COR-L47 (cell line): ENCODE measurements at regions not wholly inside any gene's neighbourhood (a gene's known extent, or its start where the extent isn't known, plus 50 kb on each side); places are given as distances from the start of the nearest gene placed in this dataset.
"Not testable (repeated sequence)": the region's sequence is repeated elsewhere in the genome, so short reads cannot be mapped to it uniquely, and the experiment has no call there.

Source experiments
- DNase-seq: peaks from one replicate; lab custom pipeline; 2025; lab: John Stamatoyannopoulos, UW

DNA sequence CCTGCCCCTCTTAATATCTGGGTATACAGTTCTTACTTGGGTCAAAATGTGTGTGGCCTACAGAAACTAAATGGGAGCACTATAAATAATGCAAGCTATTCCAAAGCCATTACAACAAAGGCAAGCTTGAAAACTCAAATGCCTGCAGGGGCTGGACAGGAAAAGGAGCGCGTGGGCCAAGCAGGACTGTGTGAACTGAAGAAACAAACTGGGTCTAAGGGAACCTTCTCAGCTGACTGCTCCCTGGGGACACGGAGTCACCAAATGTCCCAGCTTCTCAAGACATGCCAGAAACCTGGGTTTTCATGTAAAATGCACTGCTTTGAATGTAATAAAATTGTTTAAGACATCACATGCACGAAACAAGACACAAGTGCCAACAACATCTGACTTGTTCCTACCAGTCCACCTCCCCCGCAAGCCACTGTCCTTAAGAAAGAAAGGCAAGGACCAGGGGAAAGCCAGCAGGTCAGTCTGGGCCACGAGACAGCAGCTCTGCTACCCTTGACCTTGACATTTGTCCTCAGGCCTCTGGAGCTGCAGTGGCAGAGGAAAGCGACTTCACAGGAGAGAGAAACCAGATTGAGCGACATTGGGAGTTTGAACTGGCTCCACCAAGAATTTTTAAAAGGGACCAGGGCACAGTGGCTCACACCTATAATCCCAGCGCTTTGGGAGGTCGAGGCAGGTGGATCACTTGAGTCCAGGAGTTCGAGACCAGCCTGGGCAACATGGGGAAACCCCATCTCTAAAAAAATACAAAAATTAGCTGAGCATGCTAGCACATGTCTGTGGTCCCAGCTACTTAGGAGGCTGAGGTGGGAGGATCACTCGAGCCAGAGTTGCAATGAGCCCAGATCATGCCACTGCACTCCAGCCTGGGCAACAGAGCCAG, 89.7 kb upstream of the SH3BP4 start:
- no peak for DNase-seq

DNA sequence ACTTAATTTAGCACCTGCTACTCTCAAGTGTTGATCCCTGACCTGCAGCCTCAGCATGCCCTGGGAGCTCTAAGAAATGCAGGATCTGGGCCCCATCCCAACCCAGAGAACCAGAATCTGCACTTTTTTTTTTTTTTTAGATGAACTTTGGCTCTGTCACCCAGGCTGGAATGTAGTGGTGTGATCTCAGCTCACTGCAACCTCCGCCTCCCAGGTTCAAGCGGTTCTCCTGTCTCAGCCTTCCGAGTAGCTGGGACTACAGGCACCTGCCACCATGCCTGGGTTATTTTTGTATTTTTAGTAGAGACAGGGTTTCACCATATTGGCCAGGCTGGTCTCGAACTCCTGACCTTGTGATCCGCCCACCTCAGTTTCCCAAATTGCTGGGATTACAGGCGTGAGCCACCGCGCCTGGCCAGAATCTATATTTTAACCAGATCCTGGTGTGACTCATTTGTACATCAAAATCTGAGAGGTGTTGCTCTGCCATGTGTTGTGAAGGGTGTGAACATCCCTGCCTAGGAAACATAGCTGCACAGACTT, 92.4 kb upstream of the SH3BP4 start:
- not testable (repeated sequence) for DNase-seq

DNA sequence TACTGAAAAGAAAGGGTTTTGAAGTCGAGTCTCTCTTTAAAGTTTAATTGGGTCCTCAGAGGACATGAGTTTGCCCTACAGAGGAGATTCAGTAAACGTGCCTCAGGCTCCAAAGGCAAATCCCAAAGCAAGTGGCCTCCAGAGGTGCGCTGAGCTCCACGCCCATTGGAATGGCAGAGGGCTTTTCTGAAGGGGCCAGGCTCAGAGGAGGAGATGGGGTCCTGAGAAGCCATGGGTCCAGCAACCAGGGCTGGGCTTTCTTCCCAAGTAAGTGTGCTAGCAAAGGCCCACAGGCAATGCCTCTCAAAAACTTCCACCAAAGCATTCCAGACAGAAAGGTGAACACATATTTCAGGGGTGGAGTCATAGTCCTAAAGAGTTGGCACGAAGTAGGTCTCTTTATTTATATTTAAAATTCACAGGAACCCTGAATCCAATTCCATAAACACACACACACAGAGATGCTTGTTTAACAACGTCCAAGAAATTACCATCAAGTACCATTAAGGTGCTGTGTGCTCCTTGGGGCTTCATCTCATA, 93.0 kb upstream of the SH3BP4 start:
- DNase-seq = no peak

DNA sequence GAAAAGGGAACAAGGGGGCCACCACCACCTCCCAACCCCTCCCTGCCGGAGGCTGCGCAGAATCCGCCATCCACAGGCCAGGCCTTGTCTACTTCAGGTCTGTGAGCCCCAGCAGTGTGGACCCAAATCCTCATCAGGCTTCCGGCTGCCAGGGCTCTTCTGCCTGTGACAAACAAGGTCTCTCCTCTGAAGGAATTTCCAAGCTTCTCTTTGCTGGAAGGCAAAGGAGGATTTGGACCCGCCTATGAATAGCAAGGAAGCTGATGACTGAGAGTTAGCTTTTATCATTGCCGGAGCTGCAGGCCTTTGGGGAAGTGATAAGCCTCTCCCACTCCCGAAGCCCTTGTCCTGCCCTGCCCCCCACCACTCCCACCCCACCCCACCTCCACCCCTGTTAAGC, 93.7 kb upstream of the SH3BP4 start:
- DNase-seq = no peak

DNA sequence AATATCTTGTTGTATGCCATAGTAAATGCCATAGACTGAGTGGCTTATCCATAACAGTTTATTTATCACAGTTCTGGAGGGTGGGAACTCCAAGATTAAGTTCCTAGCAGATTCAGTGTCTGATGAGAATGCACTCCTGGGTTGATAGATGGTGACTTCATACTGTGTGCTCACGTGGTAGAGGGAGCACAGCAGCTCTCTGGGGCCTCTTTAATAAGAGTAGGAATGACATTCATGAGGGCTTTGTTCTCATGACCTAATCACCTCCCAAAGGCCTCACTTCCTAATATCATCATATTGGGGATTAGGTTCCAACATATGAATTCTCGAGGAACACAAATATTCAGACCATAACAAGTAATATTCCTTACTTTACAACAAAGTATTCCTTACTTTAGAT, 98.1 kb upstream of the SH3BP4 start:
- no peak for DNase-seq

DNA sequence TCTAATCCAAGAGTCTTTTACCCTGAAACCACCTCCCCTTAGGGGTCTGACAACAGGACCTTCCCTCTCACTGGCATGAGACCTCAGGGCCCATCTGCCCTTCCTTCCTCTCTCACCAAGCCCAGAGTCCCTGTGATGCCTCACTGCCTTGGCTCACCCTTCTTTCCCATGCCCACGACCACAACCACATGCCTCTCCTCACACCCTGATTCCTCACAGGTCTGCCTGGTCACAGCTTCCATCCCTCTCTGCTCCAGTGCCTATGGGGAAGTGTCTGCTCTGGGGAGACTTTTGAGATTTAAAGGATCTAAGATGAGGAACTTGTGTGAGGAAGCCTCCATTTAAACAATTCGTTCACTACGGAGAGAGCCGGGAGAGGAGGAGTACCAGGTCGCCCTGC, 98.9 kb upstream of the SH3BP4 start:
- DNase-seq = no peak

DNA sequence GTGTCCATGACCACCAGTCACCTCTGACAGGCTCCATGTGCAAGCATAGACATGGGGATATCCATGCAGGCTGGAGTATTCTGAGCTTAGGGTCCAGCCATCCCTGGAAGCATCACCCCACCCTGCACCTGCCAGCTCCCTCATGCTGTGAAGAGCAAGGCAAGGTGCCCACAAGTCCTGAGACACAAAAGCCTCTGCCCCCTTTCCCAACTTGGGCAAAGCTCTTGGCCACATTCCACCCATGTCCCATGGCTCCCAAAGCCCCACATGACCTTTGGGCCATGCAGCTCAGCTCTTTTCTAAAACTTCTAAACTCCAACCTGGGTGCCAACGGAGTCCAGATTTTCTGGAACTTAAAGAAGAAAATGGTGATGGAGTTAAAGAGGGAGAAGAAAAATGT, 99.8 kb upstream of the SH3BP4 start:
- no peak for DNase-seq

DNA sequence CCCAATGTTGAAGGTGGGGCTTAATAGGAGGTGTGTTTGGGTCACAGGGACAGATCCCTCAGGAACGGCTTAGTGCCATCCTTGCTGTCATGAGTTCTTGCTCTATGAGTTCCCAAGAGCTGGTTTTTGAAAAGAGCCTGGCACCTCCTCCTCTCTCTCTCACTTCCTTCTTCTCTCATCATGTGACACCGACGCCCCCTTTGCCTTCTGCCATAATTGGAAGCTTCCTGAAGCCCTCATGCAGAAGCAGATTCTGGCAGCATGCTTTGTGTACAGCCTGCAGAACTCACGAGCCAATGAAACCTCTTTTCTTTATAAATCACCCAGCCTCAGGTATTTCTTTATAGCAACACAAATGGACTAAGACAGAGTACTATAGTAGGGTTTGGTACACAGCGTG, 100.4 kb upstream of the SH3BP4 start:
- no peak for DNase-seq

DNA sequence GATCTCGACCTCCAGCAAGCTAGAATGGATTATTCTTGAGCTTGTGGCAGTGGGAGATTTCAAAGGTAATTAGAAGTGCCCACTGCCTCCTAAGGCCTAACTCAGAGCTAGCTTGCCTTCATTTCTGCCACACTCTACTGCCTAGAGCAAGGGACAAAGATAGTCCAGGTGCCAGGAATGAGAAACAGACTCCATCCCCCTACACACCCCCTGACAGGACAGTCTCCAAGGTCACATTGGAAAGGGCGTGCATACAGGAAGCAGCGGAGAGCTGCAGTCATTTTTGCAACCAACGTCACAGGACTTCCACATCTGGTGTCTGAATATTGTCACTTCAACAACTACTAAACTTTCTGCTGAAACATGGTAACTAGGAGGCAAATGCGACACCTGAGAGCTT, 101.0 kb upstream of the SH3BP4 start:
- DNase-seq = no peak

DNA sequence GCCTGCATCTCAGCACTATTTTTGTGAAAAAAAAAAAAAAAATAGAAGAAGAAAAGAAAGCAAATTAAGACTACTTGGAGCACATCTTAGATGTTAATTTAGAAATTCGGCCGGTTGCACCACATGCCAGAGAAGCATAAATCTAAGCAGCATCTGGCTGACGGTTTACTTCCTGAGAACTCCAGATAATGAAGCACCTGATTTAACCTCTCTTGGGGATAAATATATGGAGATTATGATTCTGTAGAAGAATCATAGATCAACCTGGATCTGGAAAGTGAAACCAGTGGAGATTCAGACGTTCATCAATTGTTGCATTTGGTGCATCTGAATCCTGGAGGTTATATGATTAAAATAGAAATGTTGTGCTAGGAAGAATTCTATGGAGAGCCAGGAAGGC, 102.1 kb upstream of the SH3BP4 start:
- DNase-seq = no peak

DNA sequence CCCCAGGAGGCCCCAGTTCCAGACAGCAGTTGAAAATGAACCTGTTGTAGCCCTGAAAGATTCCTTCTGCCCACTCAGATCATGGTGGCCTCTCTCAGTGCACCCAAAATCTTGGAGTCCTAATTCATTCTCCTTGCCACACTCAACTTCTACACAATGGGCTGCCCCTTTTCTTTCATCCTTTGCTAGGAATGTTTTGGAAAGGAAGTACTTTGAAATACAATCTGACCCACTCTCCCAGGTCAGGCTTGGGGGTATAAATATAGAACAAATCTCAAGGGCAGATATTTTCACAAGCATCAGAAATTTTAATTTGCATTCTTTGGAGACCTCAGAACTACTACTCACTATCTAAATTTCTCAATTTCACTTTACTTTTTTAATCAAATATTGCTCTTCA, 103.2 kb upstream of the SH3BP4 start:
- no peak for DNase-seq

DNA sequence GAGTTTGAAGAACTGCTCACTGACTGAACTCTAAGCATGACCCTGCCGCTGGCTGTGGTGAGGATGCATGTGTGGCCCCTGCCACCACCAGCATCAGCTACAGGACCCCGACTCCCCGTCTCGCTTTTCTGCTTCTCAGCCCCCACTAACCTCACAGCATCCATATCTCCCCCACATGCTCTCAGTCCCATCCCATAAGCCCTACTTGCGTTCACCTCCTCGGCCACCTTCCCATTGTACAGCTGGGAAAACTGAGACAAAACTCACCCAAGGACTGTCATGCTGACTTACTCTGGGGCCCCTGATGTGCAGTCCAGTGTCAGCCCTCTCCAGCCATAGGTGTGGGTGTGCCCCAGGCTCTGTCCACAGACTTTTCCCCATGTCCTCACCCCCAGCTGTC, 104.2 kb upstream of the SH3BP4 start:
- DNase-seq = no peak

DNA sequence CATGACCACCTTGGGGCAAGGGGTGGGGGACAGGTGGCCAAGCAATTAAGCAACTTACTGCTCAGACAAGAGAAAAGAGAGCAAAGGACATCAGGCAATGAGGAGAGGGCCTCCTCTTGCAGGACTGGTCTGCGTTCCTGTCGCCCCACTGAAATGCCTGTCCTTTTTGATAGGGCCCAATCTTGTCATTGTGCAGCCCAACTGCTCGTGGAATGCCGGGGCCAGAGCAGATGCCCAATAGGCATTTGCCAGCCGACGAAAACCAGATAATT, 104.5 kb upstream of the SH3BP4 start:
- DNase-seq = no peak

DNA sequence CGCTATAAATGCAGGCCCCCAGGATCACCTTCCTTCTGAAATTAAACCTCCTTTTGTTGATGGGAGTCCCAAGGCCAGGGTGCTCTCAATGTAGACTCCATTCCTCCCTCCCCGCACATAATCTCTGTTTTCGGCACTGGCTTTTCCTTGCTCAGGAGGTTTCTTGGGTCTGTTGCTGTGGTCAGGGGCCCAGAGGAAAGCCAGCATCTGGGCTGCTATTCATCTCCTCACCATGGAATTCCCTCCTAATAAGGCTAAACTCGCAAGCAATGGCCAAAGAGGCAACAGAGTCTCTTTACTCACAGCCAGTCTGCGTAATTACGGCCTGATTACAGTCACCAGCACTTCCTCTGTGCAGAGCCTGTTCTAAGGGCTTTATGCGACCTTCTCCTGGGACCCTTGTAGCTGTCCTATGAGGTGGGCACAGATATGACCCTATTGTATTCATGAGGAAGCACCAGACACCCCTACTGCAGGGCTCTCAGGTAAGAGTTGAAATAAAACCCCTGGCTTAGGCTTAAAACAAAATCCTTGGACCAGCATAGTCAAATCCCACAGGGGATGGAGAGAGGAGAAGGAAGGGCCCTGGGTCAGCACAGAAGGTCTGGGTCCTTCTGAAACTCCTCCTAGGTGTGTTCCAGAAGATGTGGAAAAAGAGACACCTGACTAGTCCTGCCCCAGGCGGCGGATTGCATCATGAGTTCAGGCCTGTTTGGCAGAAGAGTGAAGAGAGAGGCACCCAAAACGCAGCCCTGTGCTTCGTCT, 105.0 kb upstream of the SH3BP4 start:
- DNase-seq = no peak

DNA sequence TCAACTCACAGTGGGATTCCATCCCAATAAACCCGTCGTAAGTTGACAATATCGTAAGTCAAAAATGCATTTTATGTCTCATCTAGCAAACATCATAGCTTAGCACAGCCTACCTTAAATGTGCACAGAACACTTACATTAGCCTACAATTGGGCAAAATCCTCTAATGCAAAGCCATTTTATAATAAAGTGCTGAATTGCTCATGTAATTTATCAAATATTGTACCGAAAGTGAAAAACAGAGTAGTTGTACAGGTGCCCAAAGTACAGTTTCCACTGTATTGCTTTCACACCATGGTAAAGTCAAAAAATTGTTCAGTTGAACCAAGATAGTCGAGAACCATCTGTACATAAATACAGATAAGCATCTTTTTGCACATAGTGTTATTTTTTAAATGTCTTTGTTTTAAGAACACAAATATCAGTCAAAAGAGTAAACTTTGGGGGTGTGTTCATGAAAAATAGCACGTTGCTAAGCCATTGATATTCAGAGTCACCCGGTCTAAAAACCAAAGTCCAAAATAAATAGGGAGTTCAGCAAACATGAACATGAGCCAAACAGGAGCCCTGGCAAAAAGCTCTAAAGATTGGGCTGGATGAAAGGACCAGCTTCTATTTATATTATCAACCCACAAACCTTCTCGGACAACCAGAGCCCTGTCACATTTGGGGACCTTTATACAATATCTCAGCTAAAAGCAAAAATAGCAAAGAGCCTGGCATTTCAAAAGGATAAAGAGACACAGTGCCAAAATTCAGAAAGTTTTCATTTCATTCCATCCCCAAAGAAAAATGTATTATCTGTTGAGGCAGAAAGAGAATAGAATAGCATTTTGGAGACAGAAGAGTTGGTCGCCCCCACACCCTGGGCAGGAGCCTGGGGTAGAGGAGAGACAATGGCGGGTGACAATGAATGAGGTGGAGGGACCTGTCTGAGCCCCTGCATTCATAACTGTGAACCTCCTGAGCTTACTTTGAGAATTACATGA, 105.9 kb upstream of the SH3BP4 start:
- DNase-seq = no peak

DNA sequence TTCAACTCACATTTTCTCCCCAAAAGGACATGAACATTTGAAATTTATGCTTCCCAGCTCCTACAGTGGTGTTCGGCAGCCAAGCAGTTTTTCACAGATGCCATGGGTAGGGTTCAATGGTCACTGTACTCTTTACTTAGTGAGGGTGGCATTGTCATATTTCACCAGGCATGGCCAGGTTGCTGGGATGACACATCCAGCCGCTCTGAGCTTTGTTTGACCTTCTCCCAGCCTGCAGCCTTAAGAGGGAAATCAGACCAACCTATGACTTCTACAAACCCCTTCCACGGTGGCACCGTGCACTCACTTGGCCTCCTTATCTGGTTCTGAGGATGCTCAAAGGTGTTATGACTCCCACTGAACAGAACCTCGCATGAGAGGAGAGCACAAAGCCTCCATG, 108.4 kb upstream of the SH3BP4 start:
- no peak for DNase-seq

DNA sequence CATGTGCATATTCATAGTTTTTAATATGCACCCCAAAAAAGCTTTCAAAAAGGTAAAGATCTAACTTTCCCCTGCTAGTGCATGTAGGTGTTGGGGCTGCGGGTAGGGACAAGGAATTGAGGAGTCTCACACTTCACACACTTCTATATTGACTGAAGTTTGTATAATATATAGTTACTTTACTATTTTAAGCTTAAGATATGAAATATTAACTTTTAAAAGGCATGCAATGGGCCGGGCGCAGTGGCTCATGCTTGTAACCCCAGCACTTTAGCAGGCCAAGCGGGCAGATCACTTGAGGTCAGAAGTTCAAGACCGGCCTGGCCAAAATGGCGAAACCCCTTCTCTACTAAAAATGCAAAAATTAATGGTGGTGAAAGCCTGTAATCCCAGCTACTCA, 109.1 kb upstream of the SH3BP4 start:
- DNase-seq = no peak

DNA sequence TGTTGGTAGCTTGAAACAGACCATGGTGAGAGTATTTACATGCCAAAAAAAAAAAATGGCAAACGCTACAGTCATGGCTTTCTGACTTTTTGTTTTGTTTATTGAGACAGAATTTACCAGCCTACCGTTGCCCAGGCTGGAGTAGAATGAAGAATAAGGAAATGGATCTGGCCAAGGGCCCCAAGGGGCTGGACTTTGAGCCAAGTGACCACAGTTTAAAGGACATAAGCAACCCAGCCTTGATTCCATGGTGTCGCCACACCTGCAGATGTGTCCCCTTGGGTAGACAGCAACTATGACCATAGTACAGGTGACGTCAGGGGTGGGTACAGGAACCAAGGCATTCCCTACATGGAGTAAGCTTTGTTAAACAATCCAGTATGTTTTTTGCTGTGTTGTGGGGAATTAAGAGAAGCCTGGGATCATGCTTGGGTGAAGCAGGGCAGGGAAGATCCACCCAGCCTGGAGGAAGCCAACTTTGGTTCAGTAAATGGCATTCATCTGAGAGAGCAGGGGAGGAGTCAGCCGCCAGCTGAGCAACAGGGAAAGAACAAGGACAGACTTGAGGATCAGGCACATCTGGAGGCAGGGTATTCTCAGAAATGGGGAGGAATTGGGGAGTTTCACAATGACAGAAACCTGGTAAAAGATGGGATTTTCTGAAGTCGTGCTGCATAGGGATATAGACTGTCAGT, 110.3 kb upstream of the SH3BP4 start:
- DNase-seq = no peak

DNA sequence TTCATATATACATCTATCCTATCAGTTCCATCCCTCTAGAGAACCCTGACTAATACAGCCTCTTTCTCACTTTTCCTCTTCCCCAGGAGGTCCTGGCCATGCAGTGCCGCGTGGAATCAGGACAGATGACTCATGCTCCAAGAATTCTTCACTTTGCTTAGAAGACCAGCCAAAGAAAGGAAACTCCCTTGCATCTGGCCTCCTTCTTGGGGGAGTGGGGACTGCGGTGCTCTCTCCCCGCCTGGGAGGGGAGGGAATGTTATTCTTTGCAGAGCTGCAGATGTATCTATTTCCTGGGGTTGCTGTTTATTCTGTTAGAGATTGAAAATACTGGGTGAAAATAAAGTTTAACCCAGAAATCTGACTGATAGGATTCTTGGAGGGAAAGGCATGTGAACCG, 111.5 kb upstream of the SH3BP4 start:
- no peak for DNase-seq

DNA sequence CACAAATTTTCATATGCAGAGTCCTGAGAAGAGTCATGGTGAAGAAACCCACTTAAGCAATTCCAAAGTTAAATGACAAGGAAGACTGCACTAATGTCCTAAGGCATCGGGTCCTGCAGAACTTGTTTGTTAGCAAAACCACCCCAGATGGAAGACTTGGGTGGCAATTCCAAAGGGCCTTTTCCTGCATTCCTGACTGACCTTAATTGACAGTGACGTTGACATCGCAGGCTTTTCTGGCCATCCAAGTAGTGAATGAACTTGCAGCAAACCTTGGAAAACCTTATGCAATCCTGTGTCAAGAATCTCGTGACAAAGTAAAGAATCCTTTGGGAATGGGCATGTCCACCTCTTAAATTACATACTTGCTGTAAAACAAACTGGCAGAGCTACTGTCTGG, 112.5 kb upstream of the SH3BP4 start:
- DNase-seq = no peak

DNA sequence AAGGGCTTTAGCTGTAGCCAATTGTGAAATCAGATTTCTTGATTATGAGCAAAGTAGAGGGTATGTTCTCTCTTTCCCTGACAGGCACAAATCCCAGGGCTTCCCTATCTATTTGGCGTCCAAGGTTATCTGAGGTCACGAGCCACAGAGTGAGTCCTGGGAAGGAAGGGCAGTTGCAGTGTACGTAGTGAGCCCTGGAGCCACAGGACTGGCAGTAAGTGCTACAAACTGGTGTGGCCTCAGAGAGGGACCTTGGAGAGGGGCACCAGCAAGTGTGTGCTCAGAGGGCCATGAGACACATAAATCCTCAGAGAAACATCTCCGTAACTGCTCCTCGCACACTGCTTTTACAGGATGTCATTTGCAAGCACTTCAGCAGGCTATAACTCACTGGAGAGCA, 115.5 kb upstream of the SH3BP4 start:
- no peak for DNase-seq
